ENCODE measurements at regions not wholly inside any gene's neighbourhood (a gene's known extent, or its start where the extent isn't known, plus 50 kb on each side); places are given as distances from the start of the nearest gene placed in this dataset.

GRCh38 chr7:7122701-7123281, 59.6 kb upstream of the C1GALT1 start:
- peak; percentile 40 for DNase-seq

DNA sequence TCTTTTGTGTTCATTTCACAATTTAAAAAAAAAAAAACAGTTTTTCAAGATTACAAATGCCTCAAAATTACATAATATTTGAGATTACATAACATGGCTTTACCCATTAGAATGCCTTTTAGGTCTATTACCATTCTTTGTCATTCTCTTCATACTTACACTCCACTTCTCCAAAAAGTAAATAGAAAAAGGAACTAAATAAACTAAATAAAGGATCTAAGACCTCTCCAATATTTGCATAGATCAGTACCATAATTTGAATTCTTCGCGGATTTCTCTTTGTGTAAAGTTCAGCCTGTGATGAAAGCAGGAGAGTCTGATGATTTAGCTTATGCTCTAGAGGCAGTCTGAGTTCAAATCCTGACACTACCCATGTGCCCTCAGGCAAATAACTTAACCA, 56.4 kb upstream of the C1GALT1 start:
- no peak for DNase-seq

DNA sequence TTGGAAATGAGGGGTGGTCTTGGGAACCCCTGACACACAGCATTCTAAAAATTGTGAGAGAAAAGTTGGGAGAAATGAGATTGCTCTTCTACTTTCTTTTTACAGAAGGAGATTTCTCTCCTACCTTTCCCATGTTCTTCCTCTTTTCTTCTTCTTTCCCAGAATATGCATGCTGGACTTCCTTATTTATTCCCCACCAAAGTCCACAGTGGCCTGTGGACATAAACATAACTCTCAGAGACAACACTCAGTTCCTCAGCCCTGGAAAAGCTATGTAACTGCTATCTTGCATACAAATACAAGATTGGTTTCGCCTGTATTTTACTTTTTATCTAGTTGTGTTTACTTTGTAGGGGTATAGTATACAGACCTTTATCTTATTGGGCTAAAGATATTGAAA, 54.6 kb upstream of the C1GALT1 start:
- no peak for DNase-seq

GRCh38 chr7:7129381-7129780, 53.0 kb upstream of the C1GALT1 start:
- DNase-seq: no peak

DNA sequence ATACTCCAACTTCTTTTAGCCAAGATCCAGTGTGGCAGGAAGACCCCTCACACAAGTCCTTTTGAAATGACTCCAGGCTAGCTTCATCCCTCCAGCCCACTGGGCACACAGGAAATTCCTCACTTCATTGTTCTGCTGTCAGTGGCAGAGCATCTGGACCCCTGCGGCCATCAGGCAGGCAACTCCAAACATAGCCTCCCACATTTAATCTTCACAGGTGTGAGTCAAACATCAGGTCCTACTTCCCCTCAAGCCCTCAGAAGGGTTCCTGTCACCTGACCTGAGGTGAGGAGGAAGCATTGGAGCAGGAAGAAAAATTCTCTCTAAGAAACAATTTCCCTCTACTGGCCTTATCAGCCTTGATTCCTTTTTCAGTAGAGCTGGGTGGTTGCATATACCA, 51.1 kb upstream of the C1GALT1 start:
- DNase-seq: no peak

Data from femur (tissue), 1 donor.